ENCODE measurements at regions not wholly inside any gene's neighbourhood (a gene's known extent, or its start where the extent isn't known, plus 50 kb on each side); places are given as distances from the start of the nearest gene placed in this dataset.

GRCh38 chr10:3411044-3411443 is 238.5 kb upstream of the PITRM1 start:
- TF ChIP-seq ZC3H10 (CRISPR knock-in tag; IDR thresholded peaks at IDR 0.05) (no peak), PATZ1 (CRISPR knock-in tag; IDR thresholded peaks at IDR 0.05; ENCODE audit: borderline replicate concordance) (no peak), CSRNP3 (CRISPR knock-in tag; IDR thresholded peaks at IDR 0.05) (no peak), CREB5 (CRISPR knock-in tag; IDR thresholded peaks at IDR 0.05; ENCODE audit: low read depth) (no peak), SNAI2 (CRISPR knock-in tag; IDR thresholded peaks at IDR 0.05) (no peak), ARNTL (CRISPR knock-in tag; IDR thresholded peaks at IDR 0.05; ENCODE audit: borderline replicate concordance, low read depth) (no peak), OSR1 (CRISPR knock-in tag; IDR thresholded peaks at IDR 0.05) (no peak), POU6F1 (CRISPR knock-in tag; IDR thresholded peaks at IDR 0.05; ENCODE audit: borderline replicate concordance, low read depth) (no peak), GLIS3 (CRISPR knock-in tag; IDR thresholded peaks at IDR 0.05) (no peak), ZFP30 (CRISPR knock-in tag; IDR thresholded peaks at IDR 0.05) (no peak), RARB (CRISPR knock-in tag; IDR thresholded peaks at IDR 0.05) (no peak), TOX (CRISPR knock-in tag; IDR thresholded peaks at IDR 0.05; ENCODE audit: borderline replicate concordance) (no peak), ZFP3 (CRISPR knock-in tag; IDR thresholded peaks at IDR 0.05) (no peak), TSHZ2 (CRISPR knock-in tag; IDR thresholded peaks at IDR 0.05) (no peak)
